ENCODE measurements at regions not wholly inside any gene's neighbourhood (a gene's known extent, or its start where the extent isn't known, plus 50 kb on each side); places are given as distances from the start of the nearest gene placed in this dataset.

DNA sequence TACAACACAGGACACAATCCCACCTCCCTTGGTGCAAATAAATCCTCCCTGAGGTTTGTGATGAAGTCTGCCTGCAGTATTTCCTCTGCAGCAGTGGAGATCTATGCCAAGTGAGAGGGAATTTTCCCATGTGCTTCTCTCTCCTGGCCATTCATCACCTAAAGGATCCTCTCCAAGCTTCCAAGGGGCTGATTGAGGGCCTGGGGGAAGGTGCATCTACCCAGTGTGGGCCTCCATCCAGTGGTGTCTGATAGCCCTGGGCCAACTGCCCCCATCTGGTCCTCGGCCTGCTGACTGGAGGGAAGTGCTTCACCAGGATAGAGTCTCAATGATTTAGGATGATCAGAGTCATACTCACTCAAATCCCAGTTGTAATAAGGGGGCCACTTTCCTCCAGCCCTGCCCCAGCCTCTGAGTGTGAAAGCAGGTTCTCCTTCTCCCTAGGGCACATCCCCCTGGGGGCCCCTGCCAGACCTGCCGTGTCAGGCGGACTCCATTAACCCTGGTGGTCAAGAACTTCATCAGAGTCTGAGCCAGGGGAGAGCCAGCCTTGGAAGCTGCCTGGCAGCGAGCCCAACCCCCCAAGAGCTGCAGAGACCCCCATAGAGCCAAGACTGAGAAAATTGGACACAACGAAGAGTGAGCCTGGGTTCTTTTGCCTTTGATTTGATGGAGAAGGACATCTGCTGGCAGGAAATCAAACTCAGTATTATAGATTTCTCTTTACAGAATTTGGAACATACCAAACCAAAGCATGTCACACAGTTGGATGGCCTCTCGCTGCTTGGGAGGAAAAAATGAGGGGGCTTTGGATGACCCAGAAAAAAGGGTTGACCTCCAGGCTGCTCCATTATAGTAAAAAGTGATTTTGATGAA lies 509.6 kb downstream of the CMPK2 start:
- TF ChIP-seq EGR1 (IDR thresholded peaks at IDR 0.05; ENCODE audit: borderline replicate concordance, low read depth, low read length) (no peak), HDAC6 (IDR thresholded peaks at IDR 0.05; ENCODE audit: low read depth, low read length) (no peak), SP1 (IDR thresholded peaks at IDR 0.05; ENCODE audit: low read depth, low read length) (no peak)

All from H1 (cell line).